Right ventricle myocardium superior (tissue), 1 donor: ENCODE measurements at regions not wholly inside any gene's neighbourhood (a gene's known extent, or its start where the extent isn't known, plus 50 kb on each side); places are given as distances from the start of the nearest gene placed in this dataset.

Experiments
- ATAC-seq: fragments of 200-7000 bp; cut with Tn5 transposase; one replicate; pipeline ENCODE4 v1.9.1; 2020; ENCODE audit warnings: mild to moderate bottlenecking; ENCODE audit not compliant: poor library complexity
- DNase-seq: peaks from one replicate; pipeline ENCODE4 v3.0.0-alpha.2; 2020
- intact Hi-C: fragments of 100-400 bp; cut with DNase I; formaldehyde crosslinking; loops from one replicate; pipeline ENCODE4 v1.11.2; 2022
- donor health status: DM: no; HTN: yes; CAD: no; lungs with severe emphysema.

GRCh38 chr2:57907411-57907810 lies 139.2 kb upstream of the VRK2 start:
- intact Hi-C loops: loop anchor here (10.0 kb wide), 1 partner anchor 537 kb away; no protein-coding TSS in a partner anchor
- no peak for ATAC-seq

GRCh38 chr2:57908736-57909161 lies 137.9 kb upstream of the VRK2 start:
- no peak for ATAC-seq
- intact Hi-C loops: loop anchor here (10.0 kb wide), 1 partner anchor 536 kb away; no protein-coding TSS in a partner anchor
- no peak for DNase-seq

More at GRCh38 chr2:57907411-57907810, 139.2 kb upstream of the VRK2 start:
- DNase-seq: no peak

DNA sequence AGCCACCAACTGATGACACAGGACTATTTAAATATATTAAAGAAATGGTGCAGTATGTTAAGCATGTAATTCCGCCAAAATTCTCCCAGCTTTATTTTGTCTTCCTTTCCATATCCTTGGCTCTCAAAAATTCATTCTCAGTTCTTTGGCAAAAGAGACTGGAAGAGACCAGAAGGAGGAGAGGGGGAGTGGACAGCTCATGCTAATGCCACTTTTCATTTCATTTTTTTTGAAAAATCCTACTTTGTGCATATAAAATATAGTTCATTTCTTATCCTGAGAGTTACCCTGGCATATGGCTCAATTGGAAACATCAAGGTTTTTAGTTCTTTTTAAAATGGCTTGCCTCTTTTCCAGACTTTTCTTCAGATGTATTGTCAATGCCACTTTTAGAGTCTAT lies 128.5 kb upstream of the VRK2 start:
- intact Hi-C loops: no loop called here
- no peak for ATAC-seq
- no peak for DNase-seq

GRCh38 chr2:57920342-57920939 lies 126.2 kb upstream of the VRK2 start:
- intact Hi-C loops: no loop called here
- DNase-seq: no peak
- ATAC-seq: no peak

DNA sequence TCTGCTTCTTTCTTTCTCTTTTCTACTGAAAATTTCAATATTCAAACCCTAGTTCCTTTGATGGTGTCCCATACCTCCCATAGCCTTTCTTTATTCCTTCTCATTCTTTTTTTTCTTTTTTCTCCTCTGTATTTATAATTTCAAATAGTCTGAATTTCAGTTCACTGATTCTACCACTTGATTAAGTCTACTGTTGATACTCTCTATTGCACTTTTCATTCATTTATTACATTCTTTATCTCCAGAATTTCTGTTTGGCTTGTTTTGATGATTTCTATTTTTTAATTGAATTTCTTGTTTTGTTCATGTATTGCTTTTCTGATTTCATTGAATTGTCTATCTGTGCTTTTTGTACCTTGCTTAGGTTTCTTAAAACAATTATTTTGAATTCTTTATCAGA lies 111.9 kb upstream of the VRK2 start:
- intact Hi-C loops: no loop called here
- DNase-seq: no peak
- no peak for ATAC-seq

DNA sequence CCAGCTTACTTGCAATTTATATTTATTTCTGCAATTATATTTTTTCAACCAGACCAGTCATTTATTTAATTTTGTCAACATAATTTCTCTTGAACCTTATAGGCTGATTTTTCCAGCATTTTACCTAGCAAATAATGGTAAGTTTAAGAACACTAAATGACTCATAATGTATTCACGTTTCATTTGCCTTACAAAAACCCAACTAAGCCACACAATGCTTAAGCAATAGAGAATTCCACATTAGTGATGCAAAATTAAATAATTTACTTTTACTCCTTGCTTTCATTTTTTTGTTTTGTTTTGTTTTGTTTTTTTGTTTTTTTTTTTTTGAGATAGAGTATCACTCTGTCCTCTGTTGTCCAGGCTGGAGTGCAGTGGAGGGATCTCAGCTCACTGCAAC lies 110.4 kb upstream of the VRK2 start:
- intact Hi-C loops: no loop called here
- ATAC-seq (no peak), DNase-seq (no peak)

DNA sequence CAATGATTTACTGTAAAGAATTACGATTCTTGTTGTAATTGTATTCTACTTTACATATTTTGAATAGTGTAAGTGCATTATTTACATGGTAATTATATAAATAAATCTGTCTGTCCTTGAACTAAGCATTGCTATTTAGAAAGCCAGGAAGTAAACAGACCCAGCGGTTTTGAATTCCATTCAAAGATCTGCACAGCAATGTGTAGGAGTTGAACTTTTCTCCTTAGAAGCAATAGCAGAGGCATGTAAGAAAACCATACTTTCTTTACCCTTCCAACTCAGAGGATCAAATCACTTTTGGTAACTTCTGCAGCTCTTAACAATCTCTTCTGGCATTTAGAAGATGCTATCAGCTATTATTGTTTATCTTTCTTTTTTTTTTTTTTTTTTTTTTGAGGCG lies 109.2 kb upstream of the VRK2 start:
- ATAC-seq (no peak), DNase-seq (no peak)
- intact Hi-C loops: no loop called here

DNA sequence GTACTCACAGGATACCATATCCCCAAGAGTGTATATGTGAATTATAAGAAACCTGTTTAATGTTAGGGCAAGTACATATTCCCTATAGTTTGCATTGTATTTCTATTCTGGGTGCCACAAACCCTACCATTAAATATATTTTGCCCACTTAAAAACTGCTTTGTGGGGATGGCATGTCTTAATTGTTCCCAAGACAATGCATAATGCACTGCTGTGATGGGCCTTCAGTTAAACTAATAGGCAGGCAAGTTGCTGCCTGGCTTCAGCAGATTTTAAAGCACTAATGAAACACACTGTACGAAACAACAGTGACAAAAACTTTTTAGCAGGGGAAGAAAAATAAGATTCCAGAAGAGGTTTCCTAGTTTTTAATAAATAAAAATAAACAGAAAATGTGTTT lies 104.8 kb upstream of the VRK2 start:
- ATAC-seq (no peak), DNase-seq (no peak)
- intact Hi-C loops: no loop called here

DNA sequence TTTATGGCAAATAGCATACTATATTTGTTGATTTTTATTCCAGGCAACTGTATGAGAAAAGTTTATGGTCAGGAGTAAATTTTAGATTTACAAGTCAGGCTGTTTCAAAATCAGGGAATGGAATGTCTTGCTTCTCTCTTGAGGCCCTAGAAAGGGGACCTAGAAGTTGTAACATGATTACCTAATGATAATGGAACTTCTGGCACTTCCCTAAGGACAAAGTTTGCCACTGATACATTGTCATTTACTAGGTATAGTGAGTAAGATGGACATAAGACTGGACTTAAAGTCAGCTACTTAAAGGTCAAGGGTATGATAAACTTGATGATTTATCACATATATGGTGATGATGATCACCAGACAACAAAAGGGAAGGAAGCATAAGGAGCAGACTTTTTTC lies 103.3 kb upstream of the VRK2 start:
- ATAC-seq (no peak), DNase-seq (no peak)
- intact Hi-C loops: no loop called here

- intact Hi-C loops: no loop called here
- ATAC-seq: no peak
- DNase-seq: no peak
Measured at GRCh38 chr2:57947398-57947797, 99.2 kb upstream of the VRK2 start.

GRCh38 chr2:57954020-57954419 lies 92.6 kb upstream of the VRK2 start:
- intact Hi-C loops: no loop called here
- ATAC-seq (no peak), DNase-seq (no peak)

DNA sequence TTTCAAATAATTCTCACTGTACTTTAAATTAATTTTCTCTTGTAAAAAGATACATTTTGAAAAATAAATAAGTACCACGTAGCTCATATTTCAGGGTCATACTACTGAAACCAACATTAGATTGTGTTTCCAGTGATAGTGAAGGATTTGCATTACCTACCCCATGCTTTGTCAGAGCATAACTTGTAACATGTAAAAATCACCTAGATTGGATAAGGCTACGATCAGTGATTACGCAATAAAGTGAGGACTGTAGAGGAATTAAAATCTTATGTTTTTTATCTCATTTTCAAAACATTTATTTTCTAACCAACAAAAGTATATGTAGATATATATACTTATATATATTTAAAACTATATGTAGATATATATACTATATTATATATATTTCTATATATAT lies 89.4 kb upstream of the VRK2 start:
- DNase-seq: no peak
- intact Hi-C loops: no loop called here
- ATAC-seq: no peak

DNA sequence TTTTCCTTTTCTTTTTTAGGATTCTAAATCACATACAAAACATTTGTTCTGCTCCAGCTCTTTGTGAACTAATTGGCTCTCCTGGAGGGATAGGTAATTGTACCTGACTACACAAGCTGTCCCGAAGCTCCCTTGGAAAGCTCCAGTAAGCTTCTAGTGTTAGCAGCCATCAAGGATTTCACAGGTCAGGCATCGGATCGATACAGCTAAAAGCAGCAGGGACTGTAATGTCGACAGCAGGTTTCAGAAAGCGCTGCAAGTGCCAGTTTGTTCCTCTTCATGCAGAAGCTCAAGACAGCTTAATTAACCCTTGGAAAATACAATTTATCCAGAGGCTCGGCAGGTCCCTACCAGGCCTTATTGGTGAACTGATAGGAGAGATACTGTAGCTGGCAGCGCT lies 87.2 kb upstream of the VRK2 start:
- ATAC-seq (no peak), DNase-seq (no peak)
- intact Hi-C loops: no loop called here

- intact Hi-C loops: no loop called here
- DNase-seq (no peak), ATAC-seq (no peak)
Measured at GRCh38 chr2:57962861-57963260, 83.7 kb upstream of the VRK2 start.

DNA sequence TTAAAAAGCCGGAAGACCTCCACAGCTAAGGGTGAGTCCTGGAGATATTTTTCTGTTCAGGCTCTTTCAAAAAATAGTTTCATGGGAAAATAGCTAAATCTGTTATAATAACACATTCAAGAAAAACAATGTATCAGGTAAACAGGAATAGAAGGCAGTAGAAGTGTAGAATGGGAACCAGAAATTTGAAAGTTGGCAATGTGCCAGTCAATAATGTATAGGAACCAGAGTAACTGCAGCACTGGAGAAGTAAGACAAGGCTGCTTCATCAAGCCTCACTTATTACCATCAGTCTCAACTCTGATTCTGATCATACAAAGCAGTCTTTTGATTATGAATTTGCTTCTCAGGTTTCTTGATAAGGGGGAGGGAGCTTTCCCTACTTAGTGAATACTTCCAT lies 81.4 kb upstream of the VRK2 start:
- DNase-seq (no peak), ATAC-seq (no peak)
- intact Hi-C loops: no loop called here

DNA sequence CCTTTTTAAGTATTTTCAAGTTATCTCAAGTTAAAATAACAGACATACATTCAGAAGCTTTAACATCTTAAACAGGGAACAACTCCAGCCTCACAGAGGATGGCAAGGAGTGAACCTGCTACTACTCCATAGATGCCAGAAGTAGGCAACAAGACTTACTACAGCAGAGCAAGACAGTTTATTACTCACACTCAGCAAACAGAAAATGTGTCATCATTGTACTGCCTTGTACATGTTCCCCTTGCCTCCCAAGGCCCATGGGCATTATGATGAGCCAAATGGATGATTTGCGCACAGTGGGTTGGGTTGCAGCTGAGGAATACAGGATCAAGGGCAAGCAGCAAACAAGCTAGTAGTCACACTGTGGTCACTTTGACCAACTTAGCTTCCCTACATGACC lies 80.6 kb upstream of the VRK2 start:
- DNase-seq (no peak), ATAC-seq (no peak)
- intact Hi-C loops: no loop called here

GRCh38 chr2:57973621-57974186 lies 72.9 kb upstream of the VRK2 start:
- DNase-seq (no peak), ATAC-seq (no peak)
- intact Hi-C loops: no loop called here

GRCh38 chr2:57979158-57979557 lies 67.4 kb upstream of the VRK2 start:
- intact Hi-C loops: no loop called here
- DNase-seq (no peak), ATAC-seq (no peak)

GRCh38 chr2:57981083-57981768 lies 65.4 kb upstream of the VRK2 start:
- intact Hi-C loops: no loop called here
- ATAC-seq: no peak
- DNase-seq: no peak

- no peak for DNase-seq
- no peak for ATAC-seq
- intact Hi-C loops: no loop called here
Measured at GRCh38 chr2:57987835-57988573, 58.6 kb upstream of the VRK2 start.
